ENCODE measurements at regions not wholly inside any gene's neighbourhood (a gene's known extent, or its start where the extent isn't known, plus 50 kb on each side); places are given as distances from the start of the nearest gene placed in this dataset.

- H3K36me3 Mint-ChIP-seq: no peaks in the 10 kb centered on the region
- peaks cover 2% of the 10 kb centered on the region; the same call in 1 of the 2 replicates for H3K27me3 Mint-ChIP-seq (ENCODE audit: low read depth)
- no peaks in the 10 kb centered on the region for H3K4me1 Mint-ChIP-seq
- no peak overlapping the region for H3K4me3 Mint-ChIP-seq
- TF ChIP-seq EMX1 (CRISPR knock-in tag; IDR thresholded peaks at IDR 0.05): no peak
- TF ChIP-seq RELA (CRISPR knock-in tag; IDR thresholded peaks at IDR 0.05; ENCODE audit: borderline replicate concordance): no peak
- no peak for TF ChIP-seq FOXK1 (CRISPR knock-in tag; IDR thresholded peaks at IDR 0.05)
- TF ChIP-seq PRDM15 (CRISPR knock-in tag; IDR thresholded peaks at IDR 0.05): no peak
- TF ChIP-seq FOXP4 (CRISPR knock-in tag; IDR thresholded peaks at IDR 0.05): no peak
- TF ChIP-seq TCF7 (CRISPR knock-in tag; IDR thresholded peaks at IDR 0.05; ENCODE audit: low read depth): no peak
- no peak for TF ChIP-seq IRF2 (CRISPR knock-in tag; IDR thresholded peaks at IDR 0.05; ENCODE audit: borderline replicate concordance, low read depth)
- TF ChIP-seq ATF2 (CRISPR knock-in tag; IDR thresholded peaks at IDR 0.05; ENCODE audit: borderline replicate concordance, low read depth): no peak
- TF ChIP-seq CBFB (CRISPR knock-in tag; IDR thresholded peaks at IDR 0.05; ENCODE audit: low read depth): no peak
- no peak for TF ChIP-seq HMGXB4 (CRISPR knock-in tag; IDR thresholded peaks at IDR 0.05)
- TF ChIP-seq ZNF532 (CRISPR knock-in tag; IDR thresholded peaks at IDR 0.05; ENCODE audit: borderline replicate concordance): no peak
- TF ChIP-seq SMAD4 (CRISPR knock-in tag; IDR thresholded peaks at IDR 0.05): no peak
- no peak for TF ChIP-seq SP1 (CRISPR knock-in tag; conservative IDR thresholded peaks at IDR 0.05)
- no peak for TF ChIP-seq IRF1 (CRISPR knock-in tag; IDR thresholded peaks at IDR 0.05)
- no peak for TF ChIP-seq HMGA2 (CRISPR knock-in tag; IDR thresholded peaks at IDR 0.05)
- no peak for TF ChIP-seq ZNF281 (CRISPR knock-in tag; IDR thresholded peaks at IDR 0.05)
- no peak for TF ChIP-seq SOX15 (CRISPR knock-in tag; IDR thresholded peaks at IDR 0.05)
- no peak for TF ChIP-seq ATF1 (CRISPR knock-in tag; IDR thresholded peaks at IDR 0.05)
- no peak for TF ChIP-seq CDX4 (CRISPR knock-in tag; IDR thresholded peaks at IDR 0.05; ENCODE audit: borderline replicate concordance)
- no peaks in the 10 kb centered on the region; the same call in 1 of the 2 replicates for H3K9me3 Mint-ChIP-seq
- CTCF ChIA-PET: interaction anchor here (0.6 kb wide), 1 partner anchor 223 kb away, joined by 4 read pairs; no protein-coding TSS in a partner anchor
- no peak overlapping the region for H3K27ac Mint-ChIP-seq
- peak; percentile 39; the same call in 1 of the 2 replicates for ATAC-seq
- DNase-seq (ENCODE audit: low spot score): no peak
- POLR2A ChIA-PET: no interaction called here
Observed at GRCh38 chr9:115267790-115268189, 149.8 kb upstream of the TNC start.
